Spleen (tissue), 11 donors: ENCODE measurements at regions not wholly inside any gene's neighbourhood (a gene's known extent, or its start where the extent isn't known, plus 50 kb on each side); places are given as distances from the start of the nearest gene placed in this dataset.
"Not testable (repeated sequence)": the region's sequence is repeated elsewhere in the genome, so short reads cannot be mapped to it uniquely, and the experiment has no call there.

Source experiments
- DNase-seq: peaks from one replicate; pipeline ENCODE4 v3.0.0-alpha.2; 2020
- H3K27ac ChIP-seq, 8 donors: fragments of 200-600 bp; sonication (generic) in 7 of 8; 1 replicate in 4 of 8; 2 replicates in 4 of 8; pipeline versions ENCODE4 v1.5.0 to v1.8.0; 2016 to 2021; ENCODE audit warnings: inconsistent platforms in 4 of 8, mild to moderate bottlenecking in 4 of 8, moderate library complexity in 1 of 8
- H3K27me3 ChIP-seq, 7 donors: fragments of 200-600 bp; sonication (generic) in 6 of 7; replicated peaks in 1 of 7; 1 replicate in 4 of 7; 2 replicates in 3 of 7; pipeline versions ENCODE4 v1.5.0 to v1.8.0; 2016 to 2021; ENCODE audit warnings: inconsistent platforms in 3 of 7, mild to moderate bottlenecking in 1 of 7
- H3K36me3 ChIP-seq, 6 donors: fragments of 200-600 bp; sonication (generic) in 5 of 6; 1 replicate in 4 of 6; 2 replicates in 2 of 6; pipeline versions ENCODE4 v1.5.0 to v1.8.0; 2016 to 2021; ENCODE audit warnings: inconsistent platforms in 2 of 6
- H3K4me1 ChIP-seq, 6 donors: fragments of 200-600 bp; sonication (generic) in 5 of 6; 1 replicate in 3 of 6; 2 replicates in 3 of 6; pipeline versions ENCODE4 v1.5.0 to v1.8.0; 2016 to 2021; ENCODE audit warnings: inconsistent platforms in 3 of 6
- H3K4me3 ChIP-seq, 8 donors: fragments of 200-600 bp; sonication (generic) in 7 of 8; 1 replicate in 4 of 8; 2 replicates in 4 of 8; pipeline versions ENCODE4 v1.5.0 to v1.8.0; 2016 to 2021; ENCODE audit warnings: inconsistent platforms in 4 of 8, mild to moderate bottlenecking in 4 of 8, moderate library complexity in 2 of 8
- H3K9me3 ChIP-seq, 8 donors: fragments of 200-600 bp; sonication (generic) in 7 of 8; 1 replicate in 4 of 8; 2 replicates in 4 of 8; pipeline versions ENCODE4 v1.5.0 to v1.8.0; 2016 to 2021; ENCODE audit warnings: inconsistent platforms in 4 of 8
- CTCF ChIP-seq, 11 experiments: fragments of 200-600 bp in 7 of 11; fragments of 450-650 bp in 4 of 11; sonication (generic) in 4 of 11; IDR thresholded peaks in 8 of 11; conservative IDR thresholded peaks in 3 of 11; 1 replicate in 7 of 11; 2 replicates in 4 of 11; pipeline versions ENCODE4 v1.4.0 to v1.8.0; 2016 to 2021; ENCODE audit warnings: antibody characterized with exemption in 11 of 11, inconsistent platforms in 4 of 11, mild to moderate bottlenecking in 1 of 11
- POLR2A ChIP-seq, 3 donors: fragments of 450-650 bp; IDR thresholded peaks; one replicate each; pipeline ENCODE4 v1.5.1; 2017; ENCODE audit warnings: antibody characterized with exemption in 3 of 3, mild to moderate bottlenecking in 1 of 3
- POLR2AphosphoS5 ChIP-seq, 3 donors: sonication (generic); formaldehyde crosslinking; IDR thresholded peaks; one replicate each; pipeline ENCODE4 v1.5.1; 2017; ENCODE audit warnings: antibody characterized with exemption in 3 of 3
- WGBS, 5 donors: extraction: QIAGEN DNeasy Blood & Tissue Kit in 3 of 5; methylation state at CpG; one replicate each; pipeline versions ENCODE4 v1.1.5 to v1.1.7; 2013 to 2018; 5-methylcytosine and 5-hydroxymethylcytosine counted together
- intact Hi-C: fragments of 100-400 bp; cut with DNase I; formaldehyde crosslinking; loops from one replicate; pipeline ENCODE4 v1.15.0; 2023; ENCODE audit warnings: low total_unique reads
- donor health status: healthy with polysubstance abuse.
- donor health status: DM: no; HTN: no; CAD: no; lungs with moderate emphysema.
- donor health status: DM: no; HTN: no; CAD: no.
- donor health status: Bipolar disorder and iron deficiency.
- donor health status: healthy.
- donor health status: DM: no; HTN: no; CAD: no.
- donor health status: DM: yes; HTN: yes; CAD: no.

- no peak overlapping the region for H3K4me3 ChIP-seq
- no peaks in the 10 kb centered on the region for H3K36me3 ChIP-seq
- intact Hi-C loops = no loop called here
- TF ChIP-seq POLR2A (IDR thresholded peaks at IDR 0.05) = no peak
- TF ChIP-seq POLR2AphosphoS5 (IDR thresholded peaks at IDR 0.05) = no peak
- TF ChIP-seq CTCF (IDR thresholded peaks at IDR 0.05 in 8 of 11, conservative IDR thresholded peaks at IDR 0.05 in 3 of 11) = no peak
- no peaks in the 10 kb centered on the region for H3K4me1 ChIP-seq
- no peaks in the 10 kb centered on the region for H3K27me3 ChIP-seq
- H3K9me3 ChIP-seq = peaks cover 0 to 32% (median 17%) of the 10 kb centered on the region in 8 donors
- no peak for DNase-seq
- H3K27ac ChIP-seq = no peak overlapping the region
Measured at GRCh38 chr5:105163547-105163946, 1601.0 kb upstream of the NUDT12 start.

GRCh38 chr5:105162557-105162956 is 1600.0 kb upstream of the NUDT12 start:
- H3K4me3 ChIP-seq, H3K27ac ChIP-seq, H3K36me3 ChIP-seq, H3K27me3 ChIP-seq, H3K4me1 ChIP-seq, intact Hi-C loops, DNase-seq: not testable (repeated sequence)
- H3K9me3 ChIP-seq = peaks cover 0 to 25% (median 17%) of the 10 kb centered on the region in 8 donors
- WGBS, 5 donors = 87 to 95% (median 91%) methylated on average over 6 of the region's 6 CpGs

- H3K36me3 ChIP-seq = no peaks in the 10 kb centered on the region
- no peaks in the 10 kb centered on the region for H3K27me3 ChIP-seq
- H3K4me1 ChIP-seq = no peaks in the 10 kb centered on the region
- TF ChIP-seq POLR2A (IDR thresholded peaks at IDR 0.05) = no peak
- DNase-seq = no peak
- H3K4me3 ChIP-seq = no peak overlapping the region
- WGBS, 5 donors = 58 to 79% (median 70%) methylated on average over 4 of the region's 4 CpGs
- intact Hi-C loops = no loop called here
- H3K9me3 ChIP-seq = peaks cover 0 to 25% (median 15%) of the 10 kb centered on the region in 8 donors
- H3K27ac ChIP-seq = no peak overlapping the region
Measured at GRCh38 chr5:105158526-105158925, 1595.9 kb upstream of the NUDT12 start.

GRCh38 chr5:105150323-105150722 is 1587.7 kb upstream of the NUDT12 start:
- Histone ChIP-seq H3K4me1 (no peaks in the 10 kb centered on the region), H3K27me3 (no peaks in the 10 kb centered on the region), H3K4me3 (no peak overlapping the region), H3K27ac (no peak overlapping the region), H3K36me3 (no peaks in the 10 kb centered on the region), H3K9me3 (peaks cover 0 to 5% (median 0%) of the 10 kb centered on the region in 8 donors)
- TF ChIP-seq CTCF (IDR thresholded peaks at IDR 0.05 in 8 of 11, conservative IDR thresholded peaks at IDR 0.05 in 3 of 11) (no peak), POLR2AphosphoS5 (IDR thresholded peaks at IDR 0.05) (no peak), POLR2A (IDR thresholded peaks at IDR 0.05) (no peak)
- no peak for DNase-seq
- 74 to 83% (median 77%) methylated on average over 3 of the region's 3 CpGs for WGBS, 5 donors
- intact Hi-C loops = no loop called here

GRCh38 chr5:105146867-105147266 is 1584.3 kb upstream of the NUDT12 start:
- H3K27ac ChIP-seq = no peak overlapping the region
- 52 to 77% (median 61%) methylated on average over 2 of the region's 2 CpGs for WGBS, 5 donors
- H3K36me3 ChIP-seq = no peaks in the 10 kb centered on the region
- no peak for TF ChIP-seq CTCF (IDR thresholded peaks at IDR 0.05 in 8 of 11, conservative IDR thresholded peaks at IDR 0.05 in 3 of 11)
- TF ChIP-seq POLR2AphosphoS5 (IDR thresholded peaks at IDR 0.05) = no peak
- TF ChIP-seq POLR2A (IDR thresholded peaks at IDR 0.05) = no peak
- no peak for DNase-seq
- no peaks in the 10 kb centered on the region for H3K27me3 ChIP-seq
- no peak overlapping the region for H3K4me3 ChIP-seq
- H3K9me3 ChIP-seq = peaks cover 0 to 5% (median 0%) of the 10 kb centered on the region in 8 donors
- no peaks in the 10 kb centered on the region for H3K4me1 ChIP-seq
- intact Hi-C loops = no loop called here
